NCI-H510A treated with DMSO at 0.1 percent for 48 hours (cell line): ENCODE measurements at regions not wholly inside any gene's neighbourhood (a gene's known extent, or its start where the extent isn't known, plus 50 kb on each side); places are given as distances from the start of the nearest gene placed in this dataset.

ENCODE experiments used
- DNase-seq: peaks from one replicate; lab custom pipeline; 2025; lab: John Stamatoyannopoulos, UW

- no peak for DNase-seq
Observed at GRCh38 chr3:25044762-25045710, 383.0 kb upstream of the RARB start.

GRCh38 chr3:25046911-25047771 is 380.9 kb upstream of the RARB start:
- DNase-seq = no peak

GRCh38 chr3:25049304-25049703 is 378.8 kb upstream of the RARB start:
- no peak for DNase-seq

- DNase-seq = no peak
Observed at GRCh38 chr3:25053360-25053759, 374.7 kb upstream of the RARB start.

GRCh38 chr3:25056036-25056755 is 371.9 kb upstream of the RARB start:
- no peak for DNase-seq

GRCh38 chr3:25056803-25057351 is 371.2 kb upstream of the RARB start:
- DNase-seq = no peak

- DNase-seq = no peak
Observed at GRCh38 chr3:25057379-25057778, 370.7 kb upstream of the RARB start.

- no peak for DNase-seq
Observed at GRCh38 chr3:25064681-25065080, 363.4 kb upstream of the RARB start.

GRCh38 chr3:25069970-25070369 is 358.1 kb upstream of the RARB start:
- no peak for DNase-seq

- no peak for DNase-seq
Observed at GRCh38 chr3:25071846-25072245, 356.2 kb upstream of the RARB start.

GRCh38 chr3:25073423-25073822 is 354.6 kb upstream of the RARB start:
- no peak for DNase-seq

- no peak for DNase-seq
Observed at GRCh38 chr3:25074149-25074548, 353.9 kb upstream of the RARB start.

GRCh38 chr3:25080461-25080860 is 347.6 kb upstream of the RARB start:
- no peak for DNase-seq

- DNase-seq = no peak
Observed at GRCh38 chr3:25084016-25084415, 344.0 kb upstream of the RARB start.

- no peak for DNase-seq
Observed at GRCh38 chr3:25086721-25087120, 341.3 kb upstream of the RARB start.

GRCh38 chr3:25088284-25088683 is 339.8 kb upstream of the RARB start:
- no peak for DNase-seq

- DNase-seq = no peak
Observed at GRCh38 chr3:25090698-25091453, 337.2 kb upstream of the RARB start.

GRCh38 chr3:25091934-25092333 is 336.1 kb upstream of the RARB start:
- DNase-seq = no peak

- no peak for DNase-seq
Observed at GRCh38 chr3:25094932-25095685, 333.0 kb upstream of the RARB start.

GRCh38 chr3:25096536-25096935 is 331.5 kb upstream of the RARB start:
- no peak for DNase-seq
